ENCODE measurements at regions not wholly inside any gene's neighbourhood (a gene's known extent, or its start where the extent isn't known, plus 50 kb on each side); places are given as distances from the start of the nearest gene placed in this dataset.

GRCh38 chr6:164184410-164184809 is 769.9 kb downstream of the QKI start:
- TF ChIP-seq BHLHE40 (IDR thresholded peaks at IDR 0.05; ENCODE audit: low read depth, low read length) (no peak), CEBPB (IDR thresholded peaks at IDR 0.05; ENCODE audit: low read depth, low read length) (no peak), CTCF (conservative IDR thresholded peaks at IDR 0.05; ENCODE audit: low read depth, low read length) (no peak), RCOR1 (IDR thresholded peaks at IDR 0.05; ENCODE audit: insufficient replicate concordance, low read length) (no peak)

Measured in IMR-90 (cell line).